ENCODE measurements at regions not wholly inside any gene's neighbourhood (a gene's known extent, or its start where the extent isn't known, plus 50 kb on each side); places are given as distances from the start of the nearest gene placed in this dataset.

DNA sequence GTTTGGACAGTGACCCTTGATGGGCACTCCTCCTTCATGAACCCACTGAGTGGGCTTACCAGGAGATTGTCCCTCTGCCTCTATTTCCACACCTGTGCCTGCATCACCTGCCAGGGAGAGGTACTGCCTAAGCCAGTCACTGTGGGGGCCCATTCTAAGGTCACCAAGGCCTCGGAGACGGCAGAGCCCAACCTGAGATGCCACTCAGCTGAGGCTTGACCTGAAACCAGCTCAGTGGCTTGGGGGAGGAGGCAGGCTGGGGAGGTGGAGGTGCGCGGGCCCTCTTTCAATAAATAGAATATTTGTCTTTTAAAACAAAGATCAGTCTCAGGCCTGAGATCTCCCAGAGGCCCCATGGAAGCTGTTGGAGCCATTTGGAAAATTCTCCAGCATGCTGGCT is 84.5 kb downstream of the DHCR7 start:
- no peaks in the 10 kb centered on the region for H3K27me3 ChIP-seq (ENCODE audit: insufficient read depth, low read length)
- H3K79me2 ChIP-seq (ENCODE audit: insufficient read depth, low read length): no peaks in the 10 kb centered on the region
- no peak overlapping the region for H3K27ac ChIP-seq (ENCODE audit: low read depth, low read length, poor library complexity, severe bottlenecking)
- no peaks in the 10 kb centered on the region for H4K20me1 ChIP-seq (ENCODE audit: insufficient read depth, low read length)
- no peak overlapping the region for H2AFZ ChIP-seq (ENCODE audit: low read length)
- no peaks in the 10 kb centered on the region for H3K9me2 ChIP-seq (ENCODE audit: low read depth, low read length)
- H3K4me1 ChIP-seq (ENCODE audit: insufficient read depth, low read length, severe bottlenecking): no peaks in the 10 kb centered on the region
- no peak overlapping the region for H3K4me2 ChIP-seq (ENCODE audit: low read length)
- H3K36me3 ChIP-seq (ENCODE audit: insufficient read depth, low read length): no peaks in the 10 kb centered on the region
- H3F3A ChIP-seq (ENCODE audit: insufficient read depth, low read length): no peaks in the 10 kb centered on the region
- no peak overlapping the region for H3K4me3 ChIP-seq (ENCODE audit: low read depth, low read length, poor library complexity, severe bottlenecking)
- TF ChIP-seq EZH2 (IDR thresholded peaks at IDR 0.05; ENCODE audit: borderline replicate concordance, low read length): no peak
- TF ChIP-seq, protein P1, sequence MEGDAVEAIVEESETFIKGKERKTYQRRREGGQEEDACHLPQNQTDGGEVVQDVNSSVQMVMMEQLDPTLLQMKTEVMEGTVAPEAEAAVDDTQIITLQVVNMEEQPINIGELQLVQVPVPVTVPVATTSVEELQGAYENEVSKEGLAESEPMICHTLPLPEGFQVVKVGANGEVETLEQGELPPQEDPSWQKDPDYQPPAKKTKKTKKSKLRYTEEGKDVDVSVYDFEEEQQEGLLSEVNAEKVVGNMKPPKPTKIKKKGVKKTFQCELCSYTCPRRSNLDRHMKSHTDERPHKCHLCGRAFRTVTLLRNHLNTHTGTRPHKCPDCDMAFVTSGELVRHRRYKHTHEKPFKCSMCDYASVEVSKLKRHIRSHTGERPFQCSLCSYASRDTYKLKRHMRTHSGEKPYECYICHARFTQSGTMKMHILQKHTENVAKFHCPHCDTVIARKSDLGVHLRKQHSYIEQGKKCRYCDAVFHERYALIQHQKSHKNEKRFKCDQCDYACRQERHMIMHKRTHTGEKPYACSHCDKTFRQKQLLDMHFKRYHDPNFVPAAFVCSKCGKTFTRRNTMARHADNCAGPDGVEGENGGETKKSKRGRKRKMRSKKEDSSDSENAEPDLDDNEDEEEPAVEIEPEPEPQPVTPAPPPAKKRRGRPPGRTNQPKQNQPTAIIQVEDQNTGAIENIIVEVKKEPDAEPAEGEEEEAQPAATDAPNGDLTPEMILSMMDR (IDR thresholded peaks at IDR 0.05; ENCODE audit: low read length): no peak
- no peaks in the 10 kb centered on the region for H3K9me3 ChIP-seq (ENCODE audit: low read length)
- H3K9ac ChIP-seq (ENCODE audit: low read length): no peak overlapping the region

DNA sequence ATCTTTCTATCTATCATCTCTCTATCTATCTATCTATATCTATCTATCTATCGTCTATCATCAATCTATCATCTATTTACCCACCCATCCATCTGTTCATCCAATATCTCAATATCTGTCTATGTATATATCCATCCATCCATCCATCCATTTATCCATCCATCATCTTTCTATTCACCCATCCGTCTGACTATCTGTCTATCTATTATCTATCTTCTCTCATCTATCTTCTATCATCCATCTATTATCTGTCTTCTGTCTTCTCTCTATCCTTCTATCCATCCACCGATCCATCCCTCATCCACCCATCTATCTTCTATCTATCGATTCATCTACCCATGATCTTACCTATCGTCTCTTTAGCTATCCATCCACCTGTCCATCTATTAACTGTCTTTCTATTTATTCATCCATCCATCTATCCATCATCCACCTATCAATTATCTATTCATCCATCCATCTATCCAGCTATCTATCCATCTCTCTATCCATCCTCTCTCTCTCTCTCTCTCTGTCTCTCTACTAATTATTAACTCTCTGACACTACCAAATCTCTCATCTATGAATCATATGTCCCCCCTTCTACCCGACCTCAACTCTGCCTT is 89.1 kb downstream of the DHCR7 start:
- H3K27ac ChIP-seq (ENCODE audit: low read depth, low read length, poor library complexity, severe bottlenecking): no peak overlapping the region
- no peaks in the 10 kb centered on the region for H3K4me1 ChIP-seq (ENCODE audit: insufficient read depth, low read length, severe bottlenecking)
- H3K9ac ChIP-seq (ENCODE audit: low read length): no peak overlapping the region
- H3K36me3 ChIP-seq (ENCODE audit: insufficient read depth, low read length): no peaks in the 10 kb centered on the region
- TF ChIP-seq, protein P1 (IDR thresholded peaks at IDR 0.05; ENCODE audit: low read length): no peak
- TF ChIP-seq EZH2 (IDR thresholded peaks at IDR 0.05; ENCODE audit: borderline replicate concordance, low read length): no peak
- H3K4me2 ChIP-seq (ENCODE audit: low read length): no peak overlapping the region
- H3K27me3 ChIP-seq (ENCODE audit: insufficient read depth, low read length): no peaks in the 10 kb centered on the region
- H3K79me2 ChIP-seq (ENCODE audit: insufficient read depth, low read length): no peaks in the 10 kb centered on the region
- H3F3A ChIP-seq (ENCODE audit: insufficient read depth, low read length): no peaks in the 10 kb centered on the region
- H4K20me1 ChIP-seq (ENCODE audit: insufficient read depth, low read length): no peaks in the 10 kb centered on the region
- no peaks in the 10 kb centered on the region for H3K9me2 ChIP-seq (ENCODE audit: low read depth, low read length)
- H3K4me3 ChIP-seq (ENCODE audit: low read depth, low read length, poor library complexity, severe bottlenecking): no peak overlapping the region
- no peaks in the 10 kb centered on the region for H3K9me3 ChIP-seq (ENCODE audit: low read length)
- no peak overlapping the region for H2AFZ ChIP-seq (ENCODE audit: low read length)

DNA sequence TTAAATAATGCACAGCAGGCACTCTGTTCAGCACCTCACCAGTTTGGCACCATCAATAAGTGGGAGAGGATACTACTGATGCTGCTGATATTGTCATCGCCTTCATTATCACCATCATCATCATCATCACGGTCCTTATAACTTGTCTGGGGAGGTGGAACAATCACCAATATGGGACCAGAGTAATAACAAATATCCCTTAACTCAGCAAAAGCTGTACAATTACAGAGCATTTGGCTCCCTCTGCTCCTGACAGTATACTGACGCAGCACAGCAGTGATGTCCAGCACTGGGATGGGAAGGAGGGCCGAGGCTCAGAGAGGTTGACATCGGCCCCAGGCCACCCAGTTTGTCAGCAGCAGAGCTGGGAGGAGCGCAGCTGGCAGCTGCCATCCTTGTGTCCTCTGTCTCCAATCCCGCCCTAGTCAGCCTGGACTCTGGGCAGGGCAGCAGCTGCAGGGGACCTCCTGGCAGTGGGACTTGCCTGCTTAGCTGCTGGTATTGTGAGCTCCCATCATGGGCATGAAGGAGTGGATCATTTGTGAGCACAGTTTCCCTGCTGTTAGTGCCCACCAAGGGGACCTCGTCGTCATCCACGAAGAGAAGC is 90.0 kb downstream of the DHCR7 start:
- Histone ChIP-seq H4K20me1 (ENCODE audit: insufficient read depth, low read length) (no peaks in the 10 kb centered on the region), H3K27me3 (ENCODE audit: insufficient read depth, low read length) (no peaks in the 10 kb centered on the region), H3K9me3 (ENCODE audit: low read length) (no peaks in the 10 kb centered on the region), H2AFZ (ENCODE audit: low read length) (no peak overlapping the region), H3K9ac (ENCODE audit: low read length) (no peak overlapping the region), H3K27ac (ENCODE audit: low read depth, low read length, poor library complexity, severe bottlenecking) (no peak overlapping the region), H3K4me3 (ENCODE audit: low read depth, low read length, poor library complexity, severe bottlenecking) (no peak overlapping the region), H3K9me2 (ENCODE audit: low read depth, low read length) (no peaks in the 10 kb centered on the region), H3K4me2 (ENCODE audit: low read length) (no peak overlapping the region), H3K79me2 (ENCODE audit: insufficient read depth, low read length) (no peaks in the 10 kb centered on the region), H3F3A (ENCODE audit: insufficient read depth, low read length) (no peaks in the 10 kb centered on the region), H3K36me3 (ENCODE audit: insufficient read depth, low read length) (no peaks in the 10 kb centered on the region), H3K4me1 (ENCODE audit: insufficient read depth, low read length, severe bottlenecking) (no peaks in the 10 kb centered on the region)
- TF ChIP-seq, protein P1 (IDR thresholded peaks at IDR 0.05; ENCODE audit: low read length): no peak
- no peak for TF ChIP-seq EZH2 (IDR thresholded peaks at IDR 0.05; ENCODE audit: borderline replicate concordance, low read length)
